ENCODE measurements at regions not wholly inside any gene's neighbourhood (a gene's known extent, or its start where the extent isn't known, plus 50 kb on each side); places are given as distances from the start of the nearest gene placed in this dataset.

- Histone ChIP-seq H3K4me1 (ENCODE audit: control insufficient read depth in 2 of 3, insufficient read depth in 2 of 3, low read depth in 1 of 3, low read length in 3 of 3) (peaks cover 0 to 3% (median 0%) of the 10 kb centered on the region in 3 donors), H3K9ac (ENCODE audit: low read length in 3 of 3) (no peak overlapping the region), H3K36me3 (ENCODE audit: control insufficient read depth in 2 of 3, insufficient read depth in 3 of 3, low read length in 3 of 3) (no peaks in the 10 kb centered on the region), H3K27me3 (ENCODE audit: control insufficient read depth, insufficient read depth, low read length) (no peaks in the 10 kb centered on the region), H3K27ac (ENCODE audit: low read depth in 2 of 2, low read length in 2 of 2) (no peak overlapping the region), H3K9me3 (ENCODE audit: control insufficient read depth in 2 of 3, insufficient read depth in 1 of 3, low read length in 3 of 3) (peaks cover 0 to 2% (median 0%) of the 10 kb centered on the region in 3 donors), H3K4me3 (ENCODE audit: low read length in 3 of 3) (no peak overlapping the region)
- TF ChIP-seq CTCF (IDR thresholded peaks at IDR 0.05; ENCODE audit: borderline replicate concordance, extremely low read depth, insufficient read depth), result no peak
- DNase-seq (no peak), FAIRE-seq (no peak)
- intact Hi-C loops (cut with DNase I), result no loop called here
These were observed 88.0 kb downstream of the EDEM1 start for GRCh38 chr3:5275529-5275928.

GRCh38 chr3:5276934-5277333 is 89.4 kb downstream of the EDEM1 start:
- DNase-seq (no peak), FAIRE-seq (no peak)
- Histone ChIP-seq H3K4me1 (ENCODE audit: control insufficient read depth in 2 of 3, insufficient read depth in 2 of 3, low read depth in 1 of 3, low read length in 3 of 3) (peaks cover 0 to 3% (median 0%) of the 10 kb centered on the region in 3 donors), H3K27me3 (ENCODE audit: control insufficient read depth, insufficient read depth, low read length) (no peaks in the 10 kb centered on the region), H3K9ac (ENCODE audit: low read length in 3 of 3) (no peak overlapping the region), H3K4me3 (ENCODE audit: low read length in 3 of 3) (no peak overlapping the region), H3K27ac (ENCODE audit: low read depth in 2 of 2, low read length in 2 of 2) (no peak overlapping the region), H3K36me3 (ENCODE audit: control insufficient read depth in 2 of 3, insufficient read depth in 3 of 3, low read length in 3 of 3) (no peaks in the 10 kb centered on the region), H3K9me3 (ENCODE audit: control insufficient read depth in 2 of 3, insufficient read depth in 1 of 3, low read length in 3 of 3) (peaks cover 0 to 2% (median 0%) of the 10 kb centered on the region in 3 donors)
- TF ChIP-seq CTCF (IDR thresholded peaks at IDR 0.05; ENCODE audit: borderline replicate concordance, extremely low read depth, insufficient read depth), result no peak
- intact Hi-C loops (cut with DNase I), result no loop called here

GRCh38 chr3:5277612-5278236 is 90.2 kb downstream of the EDEM1 start:
- FAIRE-seq (no peak), DNase-seq (peak in 1 of 5 donors; percentile 15)
- Histone ChIP-seq H3K4me1 (ENCODE audit: control insufficient read depth in 2 of 3, insufficient read depth in 2 of 3, low read depth in 1 of 3, low read length in 3 of 3) (peaks cover 0 to 3% (median 0%) of the 10 kb centered on the region in 3 donors), H3K36me3 (ENCODE audit: control insufficient read depth in 2 of 3, insufficient read depth in 3 of 3, low read length in 3 of 3) (no peaks in the 10 kb centered on the region), H3K9me3 (ENCODE audit: control insufficient read depth in 2 of 3, insufficient read depth in 1 of 3, low read length in 3 of 3) (peaks cover 0 to 2% (median 0%) of the 10 kb centered on the region in 3 donors), H3K27me3 (ENCODE audit: control insufficient read depth, insufficient read depth, low read length) (no peaks in the 10 kb centered on the region), H3K27ac (ENCODE audit: low read depth in 2 of 2, low read length in 2 of 2) (no peak overlapping the region), H3K9ac (ENCODE audit: low read length in 3 of 3) (no peak overlapping the region), H3K4me3 (ENCODE audit: low read length in 3 of 3) (no peak overlapping the region)
- intact Hi-C loops (cut with DNase I), result no loop called here
- TF ChIP-seq CTCF (IDR thresholded peaks at IDR 0.05; ENCODE audit: borderline replicate concordance, extremely low read depth, insufficient read depth), result no peak

GRCh38 chr3:5278666-5279065 is 91.2 kb downstream of the EDEM1 start:
- Histone ChIP-seq H3K4me3 (ENCODE audit: low read length in 3 of 3) (no peak overlapping the region), H3K9me3 (ENCODE audit: control insufficient read depth in 2 of 3, insufficient read depth in 1 of 3, low read length in 3 of 3) (peaks cover 0 to 2% (median 0%) of the 10 kb centered on the region in 3 donors), H3K27ac (ENCODE audit: low read depth in 2 of 2, low read length in 2 of 2) (no peak overlapping the region), H3K9ac (ENCODE audit: low read length in 3 of 3) (no peak overlapping the region), H3K27me3 (ENCODE audit: control insufficient read depth, insufficient read depth, low read length) (no peaks in the 10 kb centered on the region), H3K36me3 (ENCODE audit: control insufficient read depth in 2 of 3, insufficient read depth in 3 of 3, low read length in 3 of 3) (no peaks in the 10 kb centered on the region), H3K4me1 (ENCODE audit: control insufficient read depth in 2 of 3, insufficient read depth in 2 of 3, low read depth in 1 of 3, low read length in 3 of 3) (peaks cover 0 to 3% (median 0%) of the 10 kb centered on the region in 3 donors)
- intact Hi-C loops (cut with DNase I), result no loop called here
- TF ChIP-seq CTCF (IDR thresholded peaks at IDR 0.05; ENCODE audit: borderline replicate concordance, extremely low read depth, insufficient read depth), result no peak
- DNase-seq, result no peak
- no peak for FAIRE-seq

Measured in kidney (tissue), 13 donors.